BJ (cell line): ENCODE measurements at regions not wholly inside any gene's neighbourhood (a gene's known extent, or its start where the extent isn't known, plus 50 kb on each side); places are given as distances from the start of the nearest gene placed in this dataset.

ENCODE experiments used
- CTCF ChIA-PET: fragments of 350-600 bp; formaldehyde crosslinking; extraction: SDS; loops from one replicate; lab custom pipeline; 2021; ENCODE audit warnings: antibody characterized with exemption, inconsistent platforms; lab: Yijun Ruan, JAX
- POLR2A ChIA-PET: fragments of 300-600 bp; sonication (Branson Sonifier 250); formaldehyde crosslinking; extraction: SDS; loops from one replicate; lab custom pipeline; 2021; ENCODE audit warnings: antibody characterized with exemption; lab: Charles Lee
- DNase-seq: peaks from one replicate; pipeline ENCODE4 v3.0.0-alpha.2; 2011; ENCODE audit warnings: low read depth
- H3K27me3 ChIP-seq: 2 replicates; pipeline ENCODE4 v1.6.0; 2011; ENCODE audit warnings: low read length; ENCODE audit not compliant: control insufficient read depth, insufficient read depth
- H3K36me3 ChIP-seq: 2 replicates; pipeline ENCODE4 v1.5.1; 2011; ENCODE audit warnings: low read length; ENCODE audit not compliant: control insufficient read depth, insufficient read depth
- H3K4me3 ChIP-seq: 2 replicates; pipeline ENCODE4 v1.5.1; 2011; ENCODE audit warnings: low read depth, mild to moderate bottlenecking, control low read depth, low read length
- TF ChIP-seq, protein P1 (sequence below): IDR thresholded peaks from 2 replicates; pipeline ENCODE4 v1.5.1; 2011; ENCODE audit warnings: low read depth, mild to moderate bottlenecking, control low read depth, inconsistent platforms, low read length, moderate library complexity; ENCODE audit not compliant: insufficient read depth

- no peak for DNase-seq
- TF ChIP-seq, protein P1, sequence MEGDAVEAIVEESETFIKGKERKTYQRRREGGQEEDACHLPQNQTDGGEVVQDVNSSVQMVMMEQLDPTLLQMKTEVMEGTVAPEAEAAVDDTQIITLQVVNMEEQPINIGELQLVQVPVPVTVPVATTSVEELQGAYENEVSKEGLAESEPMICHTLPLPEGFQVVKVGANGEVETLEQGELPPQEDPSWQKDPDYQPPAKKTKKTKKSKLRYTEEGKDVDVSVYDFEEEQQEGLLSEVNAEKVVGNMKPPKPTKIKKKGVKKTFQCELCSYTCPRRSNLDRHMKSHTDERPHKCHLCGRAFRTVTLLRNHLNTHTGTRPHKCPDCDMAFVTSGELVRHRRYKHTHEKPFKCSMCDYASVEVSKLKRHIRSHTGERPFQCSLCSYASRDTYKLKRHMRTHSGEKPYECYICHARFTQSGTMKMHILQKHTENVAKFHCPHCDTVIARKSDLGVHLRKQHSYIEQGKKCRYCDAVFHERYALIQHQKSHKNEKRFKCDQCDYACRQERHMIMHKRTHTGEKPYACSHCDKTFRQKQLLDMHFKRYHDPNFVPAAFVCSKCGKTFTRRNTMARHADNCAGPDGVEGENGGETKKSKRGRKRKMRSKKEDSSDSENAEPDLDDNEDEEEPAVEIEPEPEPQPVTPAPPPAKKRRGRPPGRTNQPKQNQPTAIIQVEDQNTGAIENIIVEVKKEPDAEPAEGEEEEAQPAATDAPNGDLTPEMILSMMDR = no peak
- Histone ChIP-seq H3K4me3 (no peak overlapping the region), H3K27me3 (no peaks in the 10 kb centered on the region), H3K36me3 (no peaks in the 10 kb centered on the region)
- ChIA-PET POLR2A (no interaction called here), CTCF (no interaction called here)
Measured at GRCh38 chr16:79267781-79268180, 332.8 kb downstream of the MAF start.

- ChIA-PET CTCF (no interaction called here), POLR2A (no interaction called here)
- TF ChIP-seq, protein P1 = no peak
- Histone ChIP-seq H3K27me3 (no peaks in the 10 kb centered on the region), H3K36me3 (no peaks in the 10 kb centered on the region), H3K4me3 (no peak overlapping the region)
- no peak for DNase-seq
Measured at GRCh38 chr16:79267146-79267545, 333.4 kb downstream of the MAF start.

GRCh38 chr16:79265701-79266100 is 334.8 kb downstream of the MAF start:
- CTCF ChIA-PET = no interaction called here
- no peak for DNase-seq
- POLR2A ChIA-PET = no interaction called here
- TF ChIP-seq, protein P1 = no peak
- Histone ChIP-seq H3K27me3 (no peaks in the 10 kb centered on the region), H3K36me3 (no peaks in the 10 kb centered on the region), H3K4me3 (no peak overlapping the region)

- H3K4me3 ChIP-seq = no peak overlapping the region
- no peaks in the 10 kb centered on the region for H3K36me3 ChIP-seq
- DNase-seq = no peak
- ChIA-PET CTCF (no interaction called here), POLR2A (no interaction called here)
- TF ChIP-seq, protein P1 = no peak
- no peaks in the 10 kb centered on the region for H3K27me3 ChIP-seq
Measured at GRCh38 chr16:79265196-79265595, 335.3 kb downstream of the MAF start.

DNA sequence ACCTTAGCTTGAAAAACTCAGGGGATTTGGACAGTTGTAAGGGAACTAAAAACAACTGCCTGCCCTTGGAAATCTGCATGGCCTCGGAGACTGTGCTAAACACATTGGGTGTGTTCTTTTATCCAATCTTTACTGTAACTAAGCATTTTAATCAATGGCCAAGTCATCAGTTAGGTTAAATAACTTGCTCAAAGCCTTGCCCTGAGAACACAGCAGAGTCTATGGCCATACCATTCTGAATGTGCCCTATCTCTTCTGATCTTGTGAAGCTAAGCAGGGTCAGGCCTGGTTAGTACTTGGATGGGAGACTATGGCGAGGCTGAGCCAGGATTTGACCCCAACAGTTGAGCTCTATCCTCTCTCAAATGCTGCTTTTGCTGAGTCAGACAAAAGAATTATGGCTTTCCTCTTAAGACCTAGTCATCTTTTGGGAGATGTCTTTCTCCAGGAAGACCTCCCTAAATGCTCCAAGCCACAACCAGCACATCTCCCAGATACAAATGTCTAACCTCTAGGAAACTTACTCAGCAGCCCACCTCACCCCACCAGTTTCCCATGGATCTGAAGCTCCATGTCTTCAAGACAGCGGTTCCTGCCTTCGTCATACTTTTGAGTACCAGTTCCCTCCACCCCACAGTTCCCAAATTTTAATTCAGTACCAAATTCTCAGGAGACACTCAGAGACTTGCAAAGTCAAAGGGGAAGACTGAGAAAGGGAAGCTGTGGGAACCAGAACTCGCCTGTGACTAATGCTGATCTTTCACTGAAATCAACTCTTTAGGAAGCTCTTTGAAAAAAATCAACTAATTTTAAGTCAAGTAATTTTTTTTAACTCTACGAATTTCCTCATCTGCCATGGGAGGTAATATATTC is 336.1 kb downstream of the MAF start:
- ChIA-PET POLR2A (no interaction called here), CTCF (interaction anchor here (0.7 kb wide), 1 partner anchor 12 kb away, joined by 3 read pairs; no protein-coding TSS in a partner anchor)
- DNase-seq = no peak
- no peak overlapping the region for H3K4me3 ChIP-seq
- no peaks in the 10 kb centered on the region for H3K36me3 ChIP-seq
- no peaks in the 10 kb centered on the region for H3K27me3 ChIP-seq
- TF ChIP-seq, protein P1 = no peak
